ENCODE measurements at regions not wholly inside any gene's neighbourhood (a gene's known extent, or its start where the extent isn't known, plus 50 kb on each side); places are given as distances from the start of the nearest gene placed in this dataset.
"Not testable (repeated sequence)": the region's sequence is repeated elsewhere in the genome, so short reads cannot be mapped to it uniquely, and the experiment has no call there.

GRCh38 chr6:87757792-87758191, 55.8 kb upstream of the AKIRIN2 start:
- no peak for DNase-seq (ENCODE audit: extremely low spot score)
- CTCF ChIA-PET, result no interaction called here
- POLR2A ChIA-PET, result interaction anchor here (1.5 kb wide), 1 partner anchor 56 kb away, joined by 5 read pairs; the partner anchor contains the start of gene AKIRIN2
- TF ChIP-seq TARDBP (IDR thresholded peaks at IDR 0.05) (no peak), ZNF384 (IDR thresholded peaks at IDR 0.05) (no peak), L3MBTL2 (conservative IDR thresholded peaks at IDR 0.05) (no peak), NFRKB (IDR thresholded peaks at IDR 0.05) (no peak), HDGF (IDR thresholded peaks at IDR 0.05; ENCODE audit: borderline replicate concordance) (no peak), CTBP1 (IDR thresholded peaks at IDR 0.05; ENCODE audit: borderline replicate concordance) (no peak), PKNOX1 (IDR thresholded peaks at IDR 0.05) (no peak)

GRCh38 chr6:87756858-87757257, 54.8 kb upstream of the AKIRIN2 start:
- CTCF ChIA-PET, result interaction anchor here (0.7 kb wide), 1 partner anchor 273 kb away, joined by 5 read pairs; no protein-coding TSS in a partner anchor
- POLR2A ChIA-PET, result interaction anchor here (1.0 to 1.5 kb wide), 2 partner anchors 55 to 1513 kb away, joined by 4 to 5 read pairs; partner anchors contain the start of gene AKIRIN2
- no peak for TF ChIP-seq FOXA1 (IDR thresholded peaks at IDR 0.05)
- no peak for TF ChIP-seq HDGF (IDR thresholded peaks at IDR 0.05; ENCODE audit: borderline replicate concordance)
- no peak for TF ChIP-seq FOXK2 (IDR thresholded peaks at IDR 0.05)
- TF ChIP-seq FOXM1 (IDR thresholded peaks at IDR 0.05; ENCODE audit: borderline replicate concordance), result no peak
- no peak for TF ChIP-seq PKNOX1 (IDR thresholded peaks at IDR 0.05)
- no peak for TF ChIP-seq ARNT (IDR thresholded peaks at IDR 0.05)
- no peak for TF ChIP-seq CTBP1 (IDR thresholded peaks at IDR 0.05; ENCODE audit: borderline replicate concordance)
- no peak for TF ChIP-seq BHLHE40 (IDR thresholded peaks at IDR 0.05; ENCODE audit: borderline replicate concordance)
- no peak for TF ChIP-seq ELF4 (IDR thresholded peaks at IDR 0.05)
- no peak for TF ChIP-seq ZNF384 (IDR thresholded peaks at IDR 0.05)
- TF ChIP-seq SUZ12 (IDR thresholded peaks at IDR 0.05), result no peak
- TF ChIP-seq NFRKB (IDR thresholded peaks at IDR 0.05), result no peak
- TF ChIP-seq TARDBP (IDR thresholded peaks at IDR 0.05), result no peak
- TF ChIP-seq LEF1 (IDR thresholded peaks at IDR 0.05; ENCODE audit: borderline replicate concordance), result no peak
- no peak for TF ChIP-seq L3MBTL2 (conservative IDR thresholded peaks at IDR 0.05)
- TF ChIP-seq SP1 (IDR thresholded peaks at IDR 0.05), result no peak
- DNase-seq (ENCODE audit: extremely low spot score), result no peak

- no peak for TF ChIP-seq FOXA1 (IDR thresholded peaks at IDR 0.05)
- ChIA-PET CTCF (no interaction called here), POLR2A (interaction anchor here (1.0 to 1.5 kb wide), 2 partner anchors 54 to 1514 kb away, joined by 4 to 5 read pairs; partner anchors contain the start of gene AKIRIN2)
- DNase-seq (ENCODE audit: extremely low spot score), result no peak
Observed at GRCh38 chr6:87755708-87756671, 54.0 kb upstream of the AKIRIN2 start.

GRCh38 chr6:87754828-87755227, 52.8 kb upstream of the AKIRIN2 start:
- no peak for DNase-seq (ENCODE audit: extremely low spot score)
- TF ChIP-seq NFRKB (IDR thresholded peaks at IDR 0.05), result no peak
- TF ChIP-seq SUZ12 (IDR thresholded peaks at IDR 0.05), result no peak
- CTCF ChIA-PET, result no interaction called here
- POLR2A ChIA-PET, result no interaction called here

- no peak for TF ChIP-seq CTBP1 (IDR thresholded peaks at IDR 0.05; ENCODE audit: borderline replicate concordance)
- TF ChIP-seq HDGF (IDR thresholded peaks at IDR 0.05; ENCODE audit: borderline replicate concordance), result no peak
- no peak for TF ChIP-seq SP1 (IDR thresholded peaks at IDR 0.05)
- no peak for TF ChIP-seq FOXK2 (IDR thresholded peaks at IDR 0.05)
- no peak for TF ChIP-seq L3MBTL2 (conservative IDR thresholded peaks at IDR 0.05)
- no peak for TF ChIP-seq LEF1 (IDR thresholded peaks at IDR 0.05; ENCODE audit: borderline replicate concordance)
- TF ChIP-seq ZNF384 (IDR thresholded peaks at IDR 0.05), result no peak
- no peak for TF ChIP-seq TARDBP (IDR thresholded peaks at IDR 0.05)
- no peak for TF ChIP-seq FOXA1 (IDR thresholded peaks at IDR 0.05)
- no peak for TF ChIP-seq FOXM1 (IDR thresholded peaks at IDR 0.05; ENCODE audit: borderline replicate concordance)
- no peak for TF ChIP-seq NFRKB (IDR thresholded peaks at IDR 0.05)
- no peak for TF ChIP-seq PKNOX1 (IDR thresholded peaks at IDR 0.05)
- TF ChIP-seq BHLHE40 (IDR thresholded peaks at IDR 0.05; ENCODE audit: borderline replicate concordance), result no peak
- no peak for TF ChIP-seq SUZ12 (IDR thresholded peaks at IDR 0.05)
- TF ChIP-seq ELF4 (IDR thresholded peaks at IDR 0.05), result no peak
- POLR2A ChIA-PET, result no interaction called here
- DNase-seq (ENCODE audit: extremely low spot score), result no peak
- CTCF ChIA-PET, result no interaction called here
Observed at GRCh38 chr6:87753131-87753685, 51.2 kb upstream of the AKIRIN2 start.

GRCh38 chr6:87752503-87752902, 50.5 kb upstream of the AKIRIN2 start:
- POLR2A ChIA-PET, result not testable (repeated sequence)

More at GRCh38 chr6:87752503-87752902, 50.5 kb upstream of the AKIRIN2 start:
- CTCF ChIA-PET; DNase-seq (ENCODE audit: extremely low spot score): not testable (repeated sequence)

Data from HEK293T (cell line).